K562 (cell line): ENCODE measurements at regions not wholly inside any gene's neighbourhood (a gene's known extent, or its start where the extent isn't known, plus 50 kb on each side); places are given as distances from the start of the nearest gene placed in this dataset.

Source experiments
- EP300 ChIP-seq: IDR thresholded peaks from 2 replicates; pipeline ENCODE4 v1.6.1; 2012; ENCODE audit warnings: low read length, improper control_type of control experiment
- FOXA1 ChIP-seq: fragments of 450-650 bp; IDR thresholded peaks from 2 replicates; pipeline ENCODE4 v1.6.1; 2016; ENCODE audit warnings: mild to moderate bottlenecking, borderline replicate concordance
- GABPA ChIP-seq: fragments of 200-800 bp; sonication (Bioruptor generic); conservative IDR thresholded peaks from 2 replicates; pipeline ENCODE4 v1.6.1; 2016; ENCODE audit warnings: low read depth, missing genetic modification characterization, missing compliant biosample characterization
- POLR2A ChIP-seq: fragments of 450-650 bp; conservative IDR thresholded peaks from 2 replicates; pipeline ENCODE4 v1.6.1; 2016
- STAT5A ChIP-seq: IDR thresholded peaks from 2 replicates; pipeline ENCODE4 v1.6.1; 2012; ENCODE audit warnings: low read length, inconsistent platforms, borderline replicate concordance
- TF ChIP-seq, protein P1 (sequence below): sonication (generic); formaldehyde crosslinking; IDR thresholded peaks from 2 replicates; pipeline ENCODE4 v1.9.0; 2022; ENCODE audit warnings: mild to moderate bottlenecking, missing genetic modification reagents
- TF ChIP-seq, protein P2 (sequence below), 3 experiments: IDR thresholded peaks in 2 of 3; conservative IDR thresholded peaks in 1 of 3; 2 replicates each; pipeline ENCODE4 v1.5.1; 2011 to 2012; ENCODE audit warnings: low read length in 3 of 3, mild to moderate bottlenecking in 3 of 3, control low read depth in 2 of 3, improper control_type of control experiment in 1 of 3, inconsistent platforms in 1 of 3, low read depth in 1 of 3, mixed read lengths in 1 of 3, moderate library complexity in 1 of 3; ENCODE audit not compliant: insufficient read depth in 2 of 3

DNA sequence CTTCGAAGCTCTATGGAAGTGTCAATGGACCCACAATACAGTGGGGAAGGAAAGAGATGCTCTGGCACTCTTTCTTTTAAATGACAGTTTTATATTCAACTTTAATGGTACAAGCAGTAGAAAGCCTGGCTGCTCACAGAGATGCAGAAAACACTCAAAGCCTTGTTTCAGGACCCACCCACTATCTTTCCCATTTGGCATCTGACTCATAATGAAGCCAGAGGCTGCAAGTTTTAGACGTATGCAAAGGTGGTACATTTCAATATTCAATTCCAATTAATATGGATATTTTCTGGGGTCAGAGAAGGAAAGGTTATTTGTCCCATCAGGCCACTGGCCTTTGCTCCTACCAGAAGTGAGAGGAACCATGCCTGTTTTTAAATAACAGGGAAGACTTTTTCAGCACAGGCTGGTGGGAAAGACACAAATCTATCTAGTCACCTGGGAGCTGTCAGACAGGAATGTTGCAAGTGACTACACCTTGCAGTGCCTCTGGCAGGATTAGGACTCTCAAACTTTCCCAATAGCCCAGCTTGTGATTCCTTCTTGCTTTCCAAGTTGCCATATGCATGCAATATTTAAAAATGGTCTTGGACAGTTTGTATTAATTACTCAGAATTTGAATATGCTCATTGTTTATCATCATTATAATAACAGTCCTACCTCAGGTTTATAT, 70.0 kb upstream of the RAB40AL start:
- TF ChIP-seq, protein P1, sequence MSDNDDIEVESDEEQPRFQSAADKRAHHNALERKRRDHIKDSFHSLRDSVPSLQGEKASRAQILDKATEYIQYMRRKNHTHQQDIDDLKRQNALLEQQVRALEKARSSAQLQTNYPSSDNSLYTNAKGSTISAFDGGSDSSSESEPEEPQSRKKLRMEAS (CRISPR knock-in tag): no peak
- TF ChIP-seq GABPA: no peak
- no peak for TF ChIP-seq STAT5A
- TF ChIP-seq, protein P2, sequence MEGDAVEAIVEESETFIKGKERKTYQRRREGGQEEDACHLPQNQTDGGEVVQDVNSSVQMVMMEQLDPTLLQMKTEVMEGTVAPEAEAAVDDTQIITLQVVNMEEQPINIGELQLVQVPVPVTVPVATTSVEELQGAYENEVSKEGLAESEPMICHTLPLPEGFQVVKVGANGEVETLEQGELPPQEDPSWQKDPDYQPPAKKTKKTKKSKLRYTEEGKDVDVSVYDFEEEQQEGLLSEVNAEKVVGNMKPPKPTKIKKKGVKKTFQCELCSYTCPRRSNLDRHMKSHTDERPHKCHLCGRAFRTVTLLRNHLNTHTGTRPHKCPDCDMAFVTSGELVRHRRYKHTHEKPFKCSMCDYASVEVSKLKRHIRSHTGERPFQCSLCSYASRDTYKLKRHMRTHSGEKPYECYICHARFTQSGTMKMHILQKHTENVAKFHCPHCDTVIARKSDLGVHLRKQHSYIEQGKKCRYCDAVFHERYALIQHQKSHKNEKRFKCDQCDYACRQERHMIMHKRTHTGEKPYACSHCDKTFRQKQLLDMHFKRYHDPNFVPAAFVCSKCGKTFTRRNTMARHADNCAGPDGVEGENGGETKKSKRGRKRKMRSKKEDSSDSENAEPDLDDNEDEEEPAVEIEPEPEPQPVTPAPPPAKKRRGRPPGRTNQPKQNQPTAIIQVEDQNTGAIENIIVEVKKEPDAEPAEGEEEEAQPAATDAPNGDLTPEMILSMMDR (IDR thresholded peaks at IDR 0.05 in 2 of 3, conservative IDR thresholded peaks at IDR 0.05 in 1 of 3; ENCODE audit: insufficient read depth in 2 of 3, low read depth in 1 of 3, low read length in 3 of 3): no peak
- no peak for TF ChIP-seq FOXA1
- TF ChIP-seq POLR2A: no peak
- no peak for TF ChIP-seq EP300
